Panc1 (cell line): ENCODE measurements at regions not wholly inside any gene's neighbourhood (a gene's known extent, or its start where the extent isn't known, plus 50 kb on each side); places are given as distances from the start of the nearest gene placed in this dataset.
A peak's percentile ranks its signal among the peaks of the same experiment; 100 is the strongest.

Source experiments
- ATAC-seq: fragments of 200-7000 bp; cut with Tn5 transposase; 2 replicates; pipeline ENCODE4 v1.9.1; 2020; ENCODE audit warnings: mild to moderate bottlenecking, moderate library complexity
- BruUV-seq: library from RNA; stranded (reverse); fragments of 400-500 nt; replicated peaks from 2 replicates; lab custom pipeline; 2021; lab: Mats Ljungman, UMichigan
- CTCF ChIA-PET: fragments of 300-600 bp; sonication (Branson Sonifier 250); formaldehyde crosslinking; loops from one replicate; lab custom pipeline; 2022; ENCODE audit warnings: antibody characterized with exemption; lab: Charles Lee
- POLR2A ChIA-PET: fragments of 300-600 bp; sonication (Branson Sonifier 250); formaldehyde crosslinking; loops from one replicate; lab custom pipeline; 2022; ENCODE audit warnings: antibody characterized with exemption; lab: Charles Lee
- DNase-seq: peaks from one replicate; pipeline ENCODE4 v3.0.0-alpha.2; 2010; ENCODE audit warnings: low read depth, low spot score
- H3K27ac ChIP-seq: 2 replicates; pipeline ENCODE4 v1.5.1; 2011; ENCODE audit warnings: mild to moderate bottlenecking, low read length, inconsistent platforms
- H3K27me3 ChIP-seq: fragments of 200-500 bp; sonication (Bioruptor generic); 2 replicates; pipeline ENCODE4 v1.6.0; 2014; ENCODE audit warnings: low read length, inconsistent platforms; ENCODE audit not compliant: control insufficient read depth, insufficient read depth
- H3K36me3 ChIP-seq: fragments of 200-500 bp; sonication (Bioruptor generic); 2 replicates; pipeline ENCODE4 v1.5.1; 2014; ENCODE audit warnings: inconsistent platforms, mild to moderate bottlenecking, low read length, moderate library complexity; ENCODE audit not compliant: control insufficient read depth, insufficient read depth
- H3K4me1 ChIP-seq: 2 replicates; pipeline ENCODE4 v1.5.1; 2011; ENCODE audit warnings: inconsistent platforms, mild to moderate bottlenecking, low read length, moderate library complexity; ENCODE audit not compliant: control insufficient read depth, insufficient read depth
- H3K4me3 ChIP-seq, 2 experiments: 2 replicates each; pipeline ENCODE4 v1.5.1; 2011 to 2012; ENCODE audit warnings: low read depth in 2 of 2, low read length in 2 of 2, mild to moderate bottlenecking in 2 of 2, inconsistent platforms in 1 of 2, moderate library complexity in 1 of 2
- H3K9me3 ChIP-seq: fragments of 200-500 bp; sonication (Bioruptor generic); 2 replicates; pipeline ENCODE4 v1.5.1; 2014; ENCODE audit warnings: low read depth, mild to moderate bottlenecking, inconsistent platforms, low read length, moderate library complexity; ENCODE audit not compliant: control insufficient read depth, insufficient read depth
- POLR2AphosphoS5 ChIP-seq: IDR thresholded peaks from 2 replicates; pipeline ENCODE4 v1.6.1; 2012; ENCODE audit warnings: mild to moderate bottlenecking, low read depth, low read length, moderate library complexity
- SIN3A ChIP-seq: IDR thresholded peaks from 2 replicates; pipeline ENCODE4 v1.6.1; 2012; ENCODE audit warnings: low read depth, mild to moderate bottlenecking, low read length, moderate library complexity, borderline replicate concordance; ENCODE audit not compliant: insufficient read depth
- TCF7L2 ChIP-seq: IDR thresholded peaks from 2 replicates; pipeline ENCODE4 v1.6.1; 2011; ENCODE audit warnings: mild to moderate bottlenecking, low read depth, low read length, inconsistent platforms
- in situ Hi-C: cut with HindIII; loops from 2 replicates; pipeline ENCODE4 v1.10.0; 2016; ENCODE audit warnings: low sequenced_read_pairs, low pct_unique_long_range_greater_than_20kb
- intact Hi-C: fragments of 100-400 bp; cut with micrococcal nuclease; formaldehyde crosslinking; loops from one replicate; pipeline ENCODE4 v1.10.0; 2022; ENCODE audit not compliant: unreplicated experiment
- TF ChIP-seq, protein P1 (sequence below): fragments of 450-650 bp; IDR thresholded peaks from 2 replicates; pipeline ENCODE4 v1.5.1; 2017; ENCODE audit warnings: mild to moderate bottlenecking
- TF ChIP-seq, protein P2 (sequence below), 2 experiments: IDR thresholded peaks; 2 replicates each; pipeline ENCODE4 v1.6.1; 2011 to 2012; ENCODE audit warnings: low read depth in 2 of 2, control low read depth in 1 of 2, low read length in 1 of 2, mild to moderate bottlenecking in 1 of 2, moderate library complexity in 1 of 2; ENCODE audit not compliant: insufficient read depth in 1 of 2

DNA sequence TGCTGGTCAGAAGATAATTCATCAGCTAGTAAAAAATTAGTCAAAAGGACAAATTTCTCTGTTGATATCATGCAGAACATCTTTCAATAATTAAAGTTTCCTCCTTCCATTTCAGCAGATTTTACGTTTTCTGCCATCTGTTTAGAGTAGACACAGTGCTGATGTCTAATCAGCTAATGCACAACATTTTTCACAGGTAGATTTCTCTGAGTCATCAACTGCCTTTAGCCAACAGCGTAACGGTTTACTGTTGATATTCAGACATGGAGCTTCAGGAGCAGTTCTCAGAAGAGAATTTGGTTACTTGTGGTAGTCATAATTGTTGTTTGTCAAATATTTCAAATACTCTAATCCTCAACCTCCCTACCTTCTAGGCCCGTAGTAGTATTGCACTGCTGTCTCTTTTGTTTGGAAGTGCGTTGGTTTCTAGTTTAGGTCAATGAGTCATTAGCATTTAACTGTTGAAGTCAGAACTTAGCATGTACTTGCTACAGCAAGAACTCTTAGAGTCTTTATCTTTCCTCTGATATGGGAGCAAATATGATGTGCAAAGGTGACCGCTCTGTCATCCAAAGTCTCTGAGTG, 86.8 kb upstream of the TFPI start:
- peak; percentile 42 for TF ChIP-seq TCF7L2
- TF ChIP-seq SIN3A: no peak
- TF ChIP-seq POLR2AphosphoS5: no peak
- Histone ChIP-seq H3K4me1 (peaks cover 7% of the 10 kb centered on the region), H3K27me3 (no peaks in the 10 kb centered on the region), H3K9me3 (peaks cover 14% of the 10 kb centered on the region; the same call in 1 of the 2 replicates), H3K4me3 (no peak overlapping the region), H3K36me3 (no peaks in the 10 kb centered on the region; the same call in 1 of the 2 replicates), H3K27ac (peak overlapping the region; percentile 82)
- in situ Hi-C loops: no loop called here
- no TSS peak for BruUV-seq
- ATAC-seq (peak; percentile 92), DNase-seq (no peak)
- POLR2A ChIA-PET: no interaction called here
- intact Hi-C loops: no loop called here
- CTCF ChIA-PET: no interaction called here

DNA sequence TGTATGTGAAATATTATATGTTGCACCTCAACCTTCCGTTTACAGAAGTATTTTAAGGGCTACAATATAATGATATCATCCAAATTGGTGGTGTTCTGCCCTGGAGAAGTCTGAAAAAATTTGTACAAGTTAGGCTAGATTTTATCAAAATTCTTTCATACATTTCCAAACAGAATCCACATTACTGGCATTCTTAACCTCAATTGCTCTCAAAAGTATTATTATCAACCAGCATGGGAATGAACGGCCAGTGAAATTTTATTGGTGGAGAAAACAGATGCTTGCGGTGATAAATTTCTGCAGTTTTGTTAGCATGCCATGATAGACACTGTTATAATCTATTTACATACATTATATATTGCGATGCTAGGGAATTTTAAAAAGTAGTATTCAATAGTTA, 88.3 kb upstream of the TFPI start:
- Histone ChIP-seq H3K36me3 (no peaks in the 10 kb centered on the region; the same call in 1 of the 2 replicates), H3K9me3 (peaks cover 14% of the 10 kb centered on the region; the same call in 1 of the 2 replicates), H3K4me3 (no peak overlapping the region), H3K4me1 (peaks cover 7% of the 10 kb centered on the region), H3K27me3 (no peaks in the 10 kb centered on the region), H3K27ac (peak overlapping the region; percentile 82)
- TF ChIP-seq, protein P1, sequence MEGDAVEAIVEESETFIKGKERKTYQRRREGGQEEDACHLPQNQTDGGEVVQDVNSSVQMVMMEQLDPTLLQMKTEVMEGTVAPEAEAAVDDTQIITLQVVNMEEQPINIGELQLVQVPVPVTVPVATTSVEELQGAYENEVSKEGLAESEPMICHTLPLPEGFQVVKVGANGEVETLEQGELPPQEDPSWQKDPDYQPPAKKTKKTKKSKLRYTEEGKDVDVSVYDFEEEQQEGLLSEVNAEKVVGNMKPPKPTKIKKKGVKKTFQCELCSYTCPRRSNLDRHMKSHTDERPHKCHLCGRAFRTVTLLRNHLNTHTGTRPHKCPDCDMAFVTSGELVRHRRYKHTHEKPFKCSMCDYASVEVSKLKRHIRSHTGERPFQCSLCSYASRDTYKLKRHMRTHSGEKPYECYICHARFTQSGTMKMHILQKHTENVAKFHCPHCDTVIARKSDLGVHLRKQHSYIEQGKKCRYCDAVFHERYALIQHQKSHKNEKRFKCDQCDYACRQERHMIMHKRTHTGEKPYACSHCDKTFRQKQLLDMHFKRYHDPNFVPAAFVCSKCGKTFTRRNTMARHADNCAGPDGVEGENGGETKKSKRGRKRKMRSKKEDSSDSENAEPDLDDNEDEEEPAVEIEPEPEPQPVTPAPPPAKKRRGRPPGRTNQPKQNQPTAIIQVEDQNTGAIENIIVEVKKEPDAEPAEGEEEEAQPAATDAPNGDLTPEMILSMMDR: no peak
- no peak for TF ChIP-seq POLR2AphosphoS5
- TF ChIP-seq, protein P2, sequence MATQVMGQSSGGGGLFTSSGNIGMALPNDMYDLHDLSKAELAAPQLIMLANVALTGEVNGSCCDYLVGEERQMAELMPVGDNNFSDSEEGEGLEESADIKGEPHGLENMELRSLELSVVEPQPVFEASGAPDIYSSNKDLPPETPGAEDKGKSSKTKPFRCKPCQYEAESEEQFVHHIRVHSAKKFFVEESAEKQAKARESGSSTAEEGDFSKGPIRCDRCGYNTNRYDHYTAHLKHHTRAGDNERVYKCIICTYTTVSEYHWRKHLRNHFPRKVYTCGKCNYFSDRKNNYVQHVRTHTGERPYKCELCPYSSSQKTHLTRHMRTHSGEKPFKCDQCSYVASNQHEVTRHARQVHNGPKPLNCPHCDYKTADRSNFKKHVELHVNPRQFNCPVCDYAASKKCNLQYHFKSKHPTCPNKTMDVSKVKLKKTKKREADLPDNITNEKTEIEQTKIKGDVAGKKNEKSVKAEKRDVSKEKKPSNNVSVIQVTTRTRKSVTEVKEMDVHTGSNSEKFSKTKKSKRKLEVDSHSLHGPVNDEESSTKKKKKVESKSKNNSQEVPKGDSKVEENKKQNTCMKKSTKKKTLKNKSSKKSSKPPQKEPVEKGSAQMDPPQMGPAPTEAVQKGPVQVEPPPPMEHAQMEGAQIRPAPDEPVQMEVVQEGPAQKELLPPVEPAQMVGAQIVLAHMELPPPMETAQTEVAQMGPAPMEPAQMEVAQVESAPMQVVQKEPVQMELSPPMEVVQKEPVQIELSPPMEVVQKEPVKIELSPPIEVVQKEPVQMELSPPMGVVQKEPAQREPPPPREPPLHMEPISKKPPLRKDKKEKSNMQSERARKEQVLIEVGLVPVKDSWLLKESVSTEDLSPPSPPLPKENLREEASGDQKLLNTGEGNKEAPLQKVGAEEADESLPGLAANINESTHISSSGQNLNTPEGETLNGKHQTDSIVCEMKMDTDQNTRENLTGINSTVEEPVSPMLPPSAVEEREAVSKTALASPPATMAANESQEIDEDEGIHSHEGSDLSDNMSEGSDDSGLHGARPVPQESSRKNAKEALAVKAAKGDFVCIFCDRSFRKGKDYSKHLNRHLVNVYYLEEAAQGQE (IDR thresholded peaks at IDR 0.05; ENCODE audit: insufficient read depth in 1 of 2, low read depth in 2 of 2, low read length in 1 of 2): no peak
- TF ChIP-seq TCF7L2: no peak
- no peak for TF ChIP-seq SIN3A
- BruUV-seq: no TSS peak
- ATAC-seq: no peak
- intact Hi-C loops (no loop called here), in situ Hi-C loops (no loop called here)
- ChIA-PET POLR2A (no interaction called here), CTCF (no interaction called here)
- DNase-seq: no peak

DNA sequence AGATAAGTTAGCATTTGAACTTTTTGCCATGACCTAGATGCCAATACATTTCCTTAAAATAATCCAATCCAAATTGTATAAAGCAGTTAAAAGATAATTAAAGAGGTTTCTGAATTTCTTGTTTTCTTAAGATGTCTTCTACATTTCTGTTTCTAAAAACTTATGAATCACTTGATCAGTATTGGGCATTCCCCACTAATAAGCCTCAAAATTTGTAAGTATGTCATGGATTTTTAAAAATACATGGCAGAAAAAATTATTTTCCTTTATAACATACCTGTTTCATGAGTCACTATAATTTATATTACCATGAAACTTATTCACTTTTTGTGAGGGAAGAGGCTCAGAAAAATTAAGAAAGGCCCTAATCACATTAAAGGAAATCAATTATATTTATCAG, 90.3 kb upstream of the TFPI start:
- ATAC-seq (no peak), DNase-seq (no peak)
- H3K9me3 ChIP-seq: peaks cover 10% of the 10 kb centered on the region; the same call in 1 of the 2 replicates
- H3K27me3 ChIP-seq: no peaks in the 10 kb centered on the region
- no peaks in the 10 kb centered on the region; the same call in 1 of the 2 replicates for H3K36me3 ChIP-seq
- H3K4me3 ChIP-seq: no peak overlapping the region
- intact Hi-C loops: no loop called here
- no TSS peak for BruUV-seq
- H3K27ac ChIP-seq: peak overlapping the region; percentile 34; the same call in 1 of the 2 replicates
- CTCF ChIA-PET: no interaction called here
- TF ChIP-seq SIN3A (no peak), POLR2AphosphoS5 (no peak), TCF7L2 (no peak)
- TF ChIP-seq, protein P2 (IDR thresholded peaks at IDR 0.05; ENCODE audit: insufficient read depth in 1 of 2, low read depth in 2 of 2, low read length in 1 of 2): no peak
- TF ChIP-seq, protein P1: no peak
- in situ Hi-C loops: no loop called here
- peaks cover 7% of the 10 kb centered on the region for H3K4me1 ChIP-seq
- POLR2A ChIA-PET: no interaction called here
